ENCODE measurements at regions not wholly inside any gene's neighbourhood (a gene's known extent, or its start where the extent isn't known, plus 50 kb on each side); places are given as distances from the start of the nearest gene placed in this dataset.
A peak's percentile ranks its signal among the peaks of the same experiment; 100 is the strongest.
"Not testable (repeated sequence)": the region's sequence is repeated elsewhere in the genome, so short reads cannot be mapped to it uniquely, and the experiment has no call there.

DNA sequence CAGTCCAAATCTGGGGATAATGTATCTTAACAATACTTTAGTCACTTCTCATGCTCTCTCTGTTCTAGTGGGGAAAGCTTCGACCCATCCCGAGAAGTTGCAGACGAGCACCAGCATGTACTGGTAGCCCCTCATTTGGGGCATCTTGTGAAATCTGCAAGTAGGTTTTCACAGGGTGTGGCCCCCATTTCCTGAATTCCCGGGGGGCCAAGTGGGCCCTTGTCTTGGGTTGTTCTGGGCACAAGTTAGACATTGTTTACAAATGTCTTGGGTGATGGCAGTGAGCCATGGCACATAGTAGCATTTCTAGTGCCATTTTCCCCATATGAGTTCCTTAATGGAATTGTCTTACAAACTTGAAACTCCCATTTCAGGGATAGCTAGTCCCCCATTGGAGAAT is 216.7 kb upstream of the KCND2 start:
- no peak for DNase-seq (ENCODE audit: low read depth)
- TF ChIP-seq, protein P1, sequence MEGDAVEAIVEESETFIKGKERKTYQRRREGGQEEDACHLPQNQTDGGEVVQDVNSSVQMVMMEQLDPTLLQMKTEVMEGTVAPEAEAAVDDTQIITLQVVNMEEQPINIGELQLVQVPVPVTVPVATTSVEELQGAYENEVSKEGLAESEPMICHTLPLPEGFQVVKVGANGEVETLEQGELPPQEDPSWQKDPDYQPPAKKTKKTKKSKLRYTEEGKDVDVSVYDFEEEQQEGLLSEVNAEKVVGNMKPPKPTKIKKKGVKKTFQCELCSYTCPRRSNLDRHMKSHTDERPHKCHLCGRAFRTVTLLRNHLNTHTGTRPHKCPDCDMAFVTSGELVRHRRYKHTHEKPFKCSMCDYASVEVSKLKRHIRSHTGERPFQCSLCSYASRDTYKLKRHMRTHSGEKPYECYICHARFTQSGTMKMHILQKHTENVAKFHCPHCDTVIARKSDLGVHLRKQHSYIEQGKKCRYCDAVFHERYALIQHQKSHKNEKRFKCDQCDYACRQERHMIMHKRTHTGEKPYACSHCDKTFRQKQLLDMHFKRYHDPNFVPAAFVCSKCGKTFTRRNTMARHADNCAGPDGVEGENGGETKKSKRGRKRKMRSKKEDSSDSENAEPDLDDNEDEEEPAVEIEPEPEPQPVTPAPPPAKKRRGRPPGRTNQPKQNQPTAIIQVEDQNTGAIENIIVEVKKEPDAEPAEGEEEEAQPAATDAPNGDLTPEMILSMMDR (IDR thresholded peaks at IDR 0.05; ENCODE audit: low read length, missing control alignments): no peak
- H3K4me3 ChIP-seq (replicated peaks; ENCODE audit: low read depth, low read length): no peak overlapping the region

DNA sequence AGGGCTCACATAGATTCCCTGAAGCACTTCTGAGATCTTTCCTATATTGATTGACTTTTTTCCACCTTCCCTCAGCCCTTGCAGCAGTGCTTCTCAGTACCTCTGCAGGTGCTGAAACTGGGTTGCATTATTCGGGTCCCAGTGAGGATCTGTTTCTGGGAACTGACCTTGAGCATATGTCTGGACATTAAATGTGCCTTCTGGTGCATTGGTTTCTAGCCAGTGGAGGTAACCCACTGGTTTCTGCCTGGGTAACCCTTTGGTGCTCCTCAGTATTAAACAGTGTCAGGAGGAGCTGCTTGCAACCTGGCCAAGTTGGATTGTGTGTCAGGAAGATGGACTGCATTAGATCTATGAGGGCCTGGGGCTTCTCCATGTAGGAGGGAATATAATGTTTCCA is 213.3 kb upstream of the KCND2 start:
- TF ChIP-seq, protein P1 (IDR thresholded peaks at IDR 0.05; ENCODE audit: low read length, missing control alignments): no peak
- no peak for DNase-seq (ENCODE audit: low read depth)
- no peak overlapping the region for H3K4me3 ChIP-seq (replicated peaks; ENCODE audit: low read depth, low read length)

DNA sequence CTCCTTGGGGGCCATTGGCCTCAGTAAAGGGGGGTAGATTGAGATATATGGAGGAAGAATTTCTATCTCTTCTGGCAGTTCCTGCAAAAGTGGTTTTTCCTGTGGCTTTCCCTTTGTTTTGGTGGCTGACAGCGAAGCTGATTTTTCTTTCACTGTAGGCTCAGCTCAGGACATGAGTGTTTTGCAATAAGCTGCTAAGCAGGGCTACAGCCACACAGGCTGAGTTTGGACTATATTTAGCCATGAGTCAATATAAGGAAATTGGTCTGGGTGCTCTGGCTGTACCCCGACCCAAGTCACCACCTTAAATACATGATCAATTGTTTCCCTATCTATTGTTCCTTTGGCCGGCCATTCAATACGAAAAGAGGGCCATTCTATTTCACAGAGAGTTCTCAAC is 212.7 kb upstream of the KCND2 start:
- TF ChIP-seq, protein P1 (IDR thresholded peaks at IDR 0.05; ENCODE audit: low read length, missing control alignments): no peak
- peak; percentile 60 for DNase-seq (ENCODE audit: low read depth)
- no peak overlapping the region for H3K4me3 ChIP-seq (replicated peaks; ENCODE audit: low read depth, low read length)

DNA sequence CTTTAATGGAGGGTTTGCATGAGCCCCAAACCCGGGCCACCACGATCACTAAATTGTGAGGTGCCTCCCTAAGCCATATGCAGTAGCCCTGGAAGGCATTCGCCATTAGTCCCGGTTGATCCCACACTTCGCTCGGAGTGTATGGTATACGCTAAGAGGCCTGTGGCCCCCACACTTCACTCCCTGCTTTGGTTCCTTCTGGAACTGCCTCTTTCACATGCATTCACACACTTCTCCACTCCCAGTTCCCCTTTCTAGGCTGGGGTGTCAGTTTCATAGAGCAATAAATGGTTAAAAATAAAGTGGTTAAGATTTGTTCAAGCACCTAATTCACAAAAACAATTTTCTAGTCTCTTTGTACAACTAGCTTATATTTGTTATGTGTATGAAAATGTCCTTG is 212.1 kb upstream of the KCND2 start:
- H3K4me3 ChIP-seq (replicated peaks; ENCODE audit: low read depth, low read length): no peak overlapping the region
- TF ChIP-seq, protein P1 (IDR thresholded peaks at IDR 0.05; ENCODE audit: low read length, missing control alignments): no peak
- no peak for DNase-seq (ENCODE audit: low read depth)

DNA sequence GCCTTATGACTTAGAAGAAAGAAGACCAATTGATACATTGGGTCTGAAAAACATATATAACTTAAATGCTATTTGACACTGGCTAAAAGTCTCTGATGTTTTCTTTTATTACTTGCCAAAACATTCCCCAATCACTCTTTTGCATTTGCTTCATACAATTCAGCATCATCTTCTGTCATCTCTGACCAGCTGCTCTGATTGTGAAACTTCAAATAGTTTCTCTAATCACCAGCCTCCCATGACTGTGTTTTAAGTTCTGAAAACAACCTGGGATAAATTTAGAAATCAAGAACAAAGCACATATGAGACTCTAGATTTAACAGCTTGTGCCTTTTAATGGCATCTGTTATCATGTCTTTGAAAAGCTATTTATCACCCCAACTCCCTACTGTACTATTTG is 208.4 kb upstream of the KCND2 start:
- peak; percentile 85 for DNase-seq (ENCODE audit: low read depth)

DNA sequence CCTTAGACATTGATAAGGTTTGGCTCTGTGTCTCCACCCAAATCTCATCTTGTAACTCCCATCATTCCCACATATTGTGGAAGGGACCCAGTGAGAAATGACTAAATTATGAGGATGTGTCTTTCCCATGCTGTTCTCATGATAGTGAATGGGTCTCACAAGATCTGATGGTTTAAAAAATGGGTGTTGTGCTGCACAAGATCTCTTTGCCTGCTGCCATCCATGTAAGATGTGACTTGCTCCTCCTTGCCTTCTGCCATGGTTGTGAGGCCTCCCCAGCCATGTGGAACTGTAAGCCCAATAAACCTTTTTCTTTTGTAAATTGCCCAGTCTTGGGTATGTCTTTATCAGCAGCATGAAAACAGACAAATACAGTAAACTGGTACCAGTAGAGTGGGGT is 206.1 kb upstream of the KCND2 start:
- not testable (repeated sequence) for H3K4me3 ChIP-seq (replicated peaks; ENCODE audit: low read depth, low read length); DNase-seq (ENCODE audit: low read depth)

More for the DNA sequence above, 208.4 kb upstream of the KCND2 start:
- H3K4me3 ChIP-seq (replicated peaks; ENCODE audit: low read depth, low read length): no peak overlapping the region
- TF ChIP-seq, protein P1 (IDR thresholded peaks at IDR 0.05; ENCODE audit: low read length, missing control alignments): no peak

DNA sequence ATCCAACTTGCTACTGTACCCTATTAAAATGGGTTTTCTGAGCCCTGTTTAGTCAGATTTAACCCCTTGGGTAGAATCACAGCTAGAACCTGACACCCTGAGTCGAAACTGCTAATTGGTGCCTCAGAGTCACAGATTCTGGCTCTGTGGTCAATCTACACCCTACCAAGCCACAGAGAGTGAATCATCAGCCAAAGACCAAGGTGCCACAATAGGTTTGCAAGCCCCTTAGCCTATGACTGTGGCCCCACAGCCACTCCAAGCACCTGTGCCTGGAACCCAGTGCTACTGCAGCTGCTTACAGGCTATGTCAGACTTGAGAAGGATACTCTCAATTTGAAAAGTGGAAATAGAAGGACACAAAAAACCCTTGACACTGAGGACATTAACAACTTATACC is 202.8 kb upstream of the KCND2 start:
- no peak overlapping the region for H3K4me3 ChIP-seq (replicated peaks; ENCODE audit: low read depth, low read length)
- TF ChIP-seq, protein P1 (IDR thresholded peaks at IDR 0.05; ENCODE audit: low read length, missing control alignments): no peak
- DNase-seq (ENCODE audit: low read depth): no peak

DNA sequence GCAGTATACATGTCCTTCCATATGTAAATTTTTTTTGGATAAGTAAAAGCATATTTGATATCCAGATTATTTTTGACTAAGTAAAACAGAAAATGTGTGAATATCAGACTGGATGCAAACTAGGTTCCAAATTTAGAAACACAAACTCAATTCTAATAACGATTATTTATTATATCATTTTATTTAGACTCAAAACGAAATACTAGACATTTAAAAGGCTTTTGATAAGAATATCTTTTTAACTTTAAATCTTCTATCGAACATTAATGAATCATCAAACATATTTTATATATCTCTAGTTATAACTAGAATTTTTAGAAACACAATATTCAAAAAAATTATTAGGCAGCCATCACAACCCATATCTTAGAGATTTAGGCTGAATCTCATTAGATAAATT is 195.2 kb upstream of the KCND2 start:
- DNase-seq (ENCODE audit: low read depth): no peak
- TF ChIP-seq, protein P1 (IDR thresholded peaks at IDR 0.05; ENCODE audit: low read length, missing control alignments): no peak
- no peak overlapping the region for H3K4me3 ChIP-seq (replicated peaks; ENCODE audit: low read depth, low read length)
